ENCODE measurements at regions not wholly inside any gene's neighbourhood (a gene's known extent, or its start where the extent isn't known, plus 50 kb on each side); places are given as distances from the start of the nearest gene placed in this dataset.

DNA sequence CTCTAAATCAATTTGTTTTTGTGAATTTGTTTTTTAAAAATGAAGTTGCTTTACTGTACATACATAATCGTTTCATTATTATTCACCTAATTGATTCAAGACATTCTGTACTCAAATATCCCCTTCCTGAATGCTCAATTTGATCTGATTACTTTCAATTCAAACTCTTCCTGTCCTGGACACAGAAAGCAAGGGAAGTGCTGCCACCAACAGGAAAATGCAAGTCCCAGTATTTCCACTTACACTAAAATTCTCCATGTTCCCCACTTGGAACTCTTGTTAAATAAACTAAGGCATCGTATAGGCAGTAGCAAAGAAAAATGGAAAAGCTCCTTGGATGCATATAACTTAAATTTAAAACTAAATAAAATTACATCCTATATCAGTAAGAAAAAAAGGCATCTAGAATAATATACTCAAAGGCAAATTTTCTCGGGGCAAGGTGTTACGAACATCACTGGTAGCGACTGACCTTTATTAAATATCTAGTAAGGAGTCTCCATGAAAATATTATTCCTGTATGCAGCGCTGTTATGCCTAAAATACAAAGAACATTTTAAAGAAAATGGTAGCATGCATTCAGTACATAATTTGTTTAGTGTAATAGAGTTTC lies 72.0 kb upstream of the DBX2 start:
- no peak for TF ChIP-seq EZH2 (IDR thresholded peaks at IDR 0.05; ENCODE audit: insufficient read depth, low read length)
- TF ChIP-seq CTCF (IDR thresholded peaks at IDR 0.05; ENCODE audit: insufficient read depth, low read depth, low read length): peak; percentile 22
